Activated CD8-positive, alpha-beta memory T cell treated with anti-CD3 and anti-CD28 coated beads for 48 hours (primary cell): ENCODE measurements at regions not wholly inside any gene's neighbourhood (a gene's known extent, or its start where the extent isn't known, plus 50 kb on each side); places are given as distances from the start of the nearest gene placed in this dataset.
"Not testable (repeated sequence)": the region's sequence is repeated elsewhere in the genome, so short reads cannot be mapped to it uniquely, and the experiment has no call there.

Experiments
- DNase-seq, 3 experiments: peaks; one replicate each; pipeline ENCODE4 v3.0.0-alpha.2; 2020; ENCODE audit warnings: low read depth in 2 of 3, low spot score in 2 of 3

- no peak for DNase-seq
Measured at GRCh38 chr7:153590571-153590970, 461.6 kb upstream of the DPP6 start.

DNA sequence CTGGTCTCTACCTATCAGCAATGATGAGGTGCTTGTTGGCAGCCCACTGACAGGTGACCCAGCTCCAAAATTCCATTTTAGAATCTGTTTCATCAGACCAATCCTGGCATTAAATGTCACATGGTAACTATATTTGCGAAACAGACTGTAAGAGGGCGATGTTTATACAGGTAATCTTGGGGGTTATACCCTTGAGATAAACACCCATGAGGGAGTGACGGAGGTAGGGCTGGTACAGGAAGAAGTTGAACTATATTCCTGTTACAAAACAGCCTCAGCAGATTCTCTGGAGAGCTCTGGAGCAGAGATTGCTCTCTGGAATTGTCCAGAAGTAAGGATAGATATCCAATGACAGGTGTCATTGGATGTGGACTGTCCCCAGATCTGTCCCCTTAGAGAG lies 444.8 kb upstream of the DPP6 start:
- DNase-seq: no peak

- DNase-seq: no peak
Measured at GRCh38 chr7:153616711-153617325, 435.4 kb upstream of the DPP6 start.

DNA sequence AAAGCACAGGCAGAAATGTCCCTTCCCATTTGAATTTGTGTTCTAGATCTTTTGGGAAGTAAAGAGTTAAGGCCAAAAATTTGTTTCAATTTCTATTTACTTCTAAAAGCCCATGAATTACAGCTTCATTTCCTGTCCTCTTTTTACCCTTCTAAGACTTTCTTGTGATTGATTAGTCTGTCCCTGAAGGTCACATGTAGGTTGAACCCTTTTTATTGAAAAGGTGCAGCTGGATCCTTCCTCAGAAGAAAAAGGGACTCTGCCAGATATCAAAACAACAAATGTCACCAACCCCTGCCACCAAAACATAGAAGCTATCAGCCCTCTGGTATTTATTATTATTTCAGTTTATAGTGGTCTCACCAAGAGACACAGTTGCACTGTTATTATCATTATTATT lies 424.9 kb upstream of the DPP6 start:
- DNase-seq: no peak

- DNase-seq: no peak
Measured at GRCh38 chr7:153628406-153628805, 423.8 kb upstream of the DPP6 start.

GRCh38 chr7:153628825-153629224 lies 423.4 kb upstream of the DPP6 start:
- DNase-seq: no peak

DNA sequence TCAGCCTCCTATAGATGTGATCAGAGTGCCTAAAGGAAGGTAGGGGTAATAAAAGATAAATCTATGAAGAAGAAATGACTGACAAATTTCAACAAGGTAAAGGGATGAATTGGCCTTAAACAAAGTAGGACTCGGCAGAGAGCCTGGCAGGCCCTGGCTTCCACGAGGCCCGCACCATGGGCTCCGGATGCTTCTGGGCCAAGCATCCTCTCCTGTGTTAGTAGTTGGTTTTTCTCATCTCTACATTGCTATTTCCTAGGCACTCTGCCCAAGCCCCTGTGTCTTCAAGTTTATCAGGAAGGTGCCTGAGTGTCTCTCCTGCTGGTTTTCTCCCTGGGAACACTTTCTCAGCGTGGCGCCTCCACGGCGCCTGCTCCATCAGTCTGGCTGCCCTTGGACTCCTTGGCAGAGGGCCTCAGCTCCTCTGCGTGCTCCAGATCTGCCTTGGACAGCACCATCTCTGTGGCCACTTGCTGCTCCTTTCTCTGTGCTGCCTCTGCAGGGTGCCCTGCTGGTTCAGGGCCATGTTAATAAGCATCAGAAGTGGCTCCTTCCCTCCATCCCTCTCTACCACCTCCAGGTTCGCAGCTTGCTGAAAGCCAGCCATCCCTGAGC lies 413.3 kb upstream of the DPP6 start:
- no peak for DNase-seq

- DNase-seq: no peak
Measured at GRCh38 chr7:153640586-153640985, 411.6 kb upstream of the DPP6 start.

- DNase-seq: no peak
Measured at GRCh38 chr7:153641199-153641598, 411.0 kb upstream of the DPP6 start.

GRCh38 chr7:153642989-153643388 lies 409.2 kb upstream of the DPP6 start:
- no peak for DNase-seq

- DNase-seq: no peak
Measured at GRCh38 chr7:153657182-153657800, 394.9 kb upstream of the DPP6 start.

- no peak for DNase-seq
Measured at GRCh38 chr7:153675131-153675530, 377.1 kb upstream of the DPP6 start.

- no peak for DNase-seq
Measured at GRCh38 chr7:153682628-153683027, 369.6 kb upstream of the DPP6 start.

GRCh38 chr7:153696242-153696641 lies 356.0 kb upstream of the DPP6 start:
- no peak for DNase-seq

GRCh38 chr7:153698046-153698445 lies 354.2 kb upstream of the DPP6 start:
- DNase-seq: no peak

- no peak for DNase-seq
Measured at GRCh38 chr7:153701678-153702077, 350.5 kb upstream of the DPP6 start.

- not testable (repeated sequence) for DNase-seq
Measured at GRCh38 chr7:153723892-153724291, 328.3 kb upstream of the DPP6 start.

GRCh38 chr7:153731504-153731903 lies 320.7 kb upstream of the DPP6 start:
- DNase-seq: not testable (repeated sequence)

DNA sequence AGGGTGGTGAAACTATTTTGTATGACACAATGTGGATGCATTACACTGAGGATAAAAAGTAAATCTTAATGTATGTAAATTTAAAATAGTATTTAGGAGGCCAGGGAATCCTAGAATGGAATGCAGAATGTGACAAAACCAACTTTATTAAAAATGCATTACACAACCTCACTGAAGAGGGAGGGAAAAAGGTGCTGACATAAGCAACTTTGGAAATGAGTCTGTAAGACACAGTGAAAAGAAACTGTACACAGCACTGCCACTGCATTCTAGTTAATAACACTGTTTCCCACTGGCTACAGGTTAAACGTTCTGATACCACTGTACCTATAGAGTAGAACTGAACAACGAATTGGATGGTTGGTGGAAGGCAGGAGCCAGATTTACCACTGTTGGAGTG lies 308.8 kb upstream of the DPP6 start:
- DNase-seq: not testable (repeated sequence)

DNA sequence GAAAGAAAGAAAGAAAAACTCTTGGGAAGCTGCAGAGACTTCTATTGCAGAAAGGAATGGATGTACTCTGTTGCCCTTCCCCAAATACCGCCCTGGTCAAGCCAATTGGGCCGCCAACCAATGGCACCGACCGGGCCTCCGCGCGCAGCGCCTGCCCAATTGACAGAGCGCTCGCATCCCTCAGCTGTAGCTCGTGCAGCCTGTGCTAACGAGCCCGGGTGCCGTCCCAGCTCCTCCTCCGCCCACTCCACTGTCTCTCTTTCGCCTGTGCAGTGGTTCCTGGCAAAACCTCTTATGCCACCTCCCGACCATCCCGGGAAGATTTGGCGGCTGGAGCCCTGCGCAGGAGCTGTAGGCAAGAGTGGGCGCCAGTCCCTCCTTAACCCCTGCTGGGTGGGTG lies 304.2 kb upstream of the DPP6 start:
- not testable (repeated sequence) for DNase-seq

GRCh38 chr7:153748885-153749284 lies 303.3 kb upstream of the DPP6 start:
- not testable (repeated sequence) for DNase-seq

DNA sequence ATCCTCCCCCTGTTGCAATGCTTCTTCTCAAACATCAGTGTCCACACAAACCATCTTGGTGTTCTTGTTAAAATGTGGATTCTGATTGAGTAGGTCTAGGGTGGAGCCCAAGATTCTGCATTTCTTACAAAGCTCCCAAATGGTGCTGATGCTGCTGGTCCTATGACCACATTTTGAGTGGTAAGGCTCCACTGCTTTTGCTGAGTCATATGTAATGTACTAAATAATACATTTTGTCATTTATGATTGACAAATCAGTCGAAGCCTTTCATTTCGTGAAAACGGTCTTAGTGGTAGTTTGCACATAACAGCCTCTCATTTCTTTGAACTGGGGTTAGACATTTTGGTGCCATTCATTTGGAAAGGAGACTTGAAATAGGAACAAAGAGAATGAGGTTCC lies 286.3 kb upstream of the DPP6 start:
- DNase-seq: not testable (repeated sequence)

DNA sequence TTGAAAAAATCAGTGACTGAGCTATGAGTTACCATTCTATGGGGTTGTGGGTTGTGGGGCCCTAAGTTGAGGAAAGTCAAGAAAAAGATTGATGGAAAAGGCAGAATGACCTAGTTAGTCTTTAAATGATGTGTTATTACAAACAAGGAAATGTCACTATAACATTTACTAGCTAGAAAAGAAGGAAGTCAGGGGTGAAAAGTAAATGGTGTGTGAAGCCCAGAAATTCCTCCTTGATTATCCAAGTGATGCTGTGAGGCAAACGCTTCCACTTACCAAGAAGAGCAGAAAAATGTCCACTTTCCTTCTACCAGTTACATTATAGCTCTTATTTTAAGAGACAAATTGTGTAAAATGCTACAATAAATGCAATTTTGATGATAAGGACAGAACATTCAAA lies 285.3 kb upstream of the DPP6 start:
- not testable (repeated sequence) for DNase-seq
